ENCODE measurements at regions not wholly inside any gene's neighbourhood (a gene's known extent, or its start where the extent isn't known, plus 50 kb on each side); places are given as distances from the start of the nearest gene placed in this dataset.

GRCh38 chr9:82539146-82539545 is 523.8 kb downstream of the RASEF start:
- H3K27me3 Mint-ChIP-seq (ENCODE audit: low read depth): no peaks in the 10 kb centered on the region
- no peak overlapping the region for H3K4me3 Mint-ChIP-seq
- DNase-seq (ENCODE audit: low spot score): no peak
- no peaks in the 10 kb centered on the region for H3K9me3 Mint-ChIP-seq
- H3K27ac Mint-ChIP-seq: no peak overlapping the region
- H3K4me1 Mint-ChIP-seq (ENCODE audit: low read depth): peaks cover 6% of the 10 kb centered on the region
- H3K36me3 Mint-ChIP-seq (ENCODE audit: low read depth): no peaks in the 10 kb centered on the region

DNA sequence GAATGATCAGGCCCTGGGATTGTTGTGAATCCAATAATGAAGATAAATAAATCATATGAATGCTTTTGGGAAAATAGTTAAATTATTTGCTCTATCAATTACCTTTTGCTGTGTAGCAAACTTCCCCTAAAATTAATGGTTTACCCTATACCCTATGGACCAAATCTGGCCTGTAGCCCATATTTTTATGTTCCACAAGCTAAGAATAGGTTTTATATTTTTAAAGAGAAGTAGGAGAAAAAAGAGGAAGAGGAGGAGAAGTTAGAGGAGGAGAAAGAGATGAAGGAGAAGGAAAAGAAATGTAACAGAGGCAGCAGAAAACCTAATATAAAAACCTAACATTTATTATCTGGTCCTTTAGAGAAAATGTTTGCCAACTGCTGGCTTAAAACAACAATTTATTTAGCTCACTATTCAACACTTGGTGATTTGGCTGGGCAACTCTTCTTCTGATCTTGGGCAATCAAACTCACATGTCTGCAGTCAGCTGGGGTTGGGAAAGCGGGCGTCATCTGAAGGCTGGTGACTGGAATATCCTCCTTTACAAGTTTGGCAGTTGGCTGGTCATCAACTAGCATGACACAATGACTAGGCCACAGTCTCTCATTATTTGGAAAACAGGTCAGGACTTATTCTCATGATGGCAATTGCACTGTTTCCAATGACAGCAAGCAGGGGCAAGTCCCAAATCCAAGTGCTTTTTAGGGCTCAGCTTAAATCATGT is 522.9 kb downstream of the RASEF start:
- Mint-ChIP-seq H3K36me3 (ENCODE audit: low read depth) (no peaks in the 10 kb centered on the region), H3K27ac (no peak overlapping the region), H3K4me1 (ENCODE audit: low read depth) (peaks cover 6% of the 10 kb centered on the region), H3K4me3 (no peak overlapping the region), H3K9me3 (no peaks in the 10 kb centered on the region), H3K27me3 (ENCODE audit: low read depth) (no peaks in the 10 kb centered on the region)
- no peak for DNase-seq (ENCODE audit: low spot score)

DNA sequence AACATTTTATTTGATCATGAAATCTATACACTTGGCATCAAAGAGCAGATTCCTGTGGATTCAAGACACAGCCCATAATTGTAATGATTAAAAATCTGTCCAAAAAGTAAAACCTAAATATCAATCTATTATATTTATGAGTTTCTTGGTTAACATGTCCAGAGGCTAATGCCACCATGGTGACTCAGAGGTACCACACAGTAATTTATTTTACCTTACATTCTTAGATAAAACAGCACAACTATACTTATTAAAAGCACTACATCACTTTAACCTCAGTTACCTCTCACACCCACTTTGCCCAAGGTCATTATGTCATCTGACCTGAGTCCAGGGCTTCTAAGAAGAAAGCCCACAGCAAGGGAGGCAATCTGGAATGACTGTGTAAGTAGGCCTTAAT is 519.2 kb downstream of the RASEF start:
- H3K9me3 Mint-ChIP-seq: no peaks in the 10 kb centered on the region
- no peaks in the 10 kb centered on the region for H3K36me3 Mint-ChIP-seq (ENCODE audit: low read depth)
- DNase-seq (ENCODE audit: low spot score): no peak
- no peak overlapping the region for H3K27ac Mint-ChIP-seq
- no peaks in the 10 kb centered on the region for H3K27me3 Mint-ChIP-seq (ENCODE audit: low read depth)
- H3K4me3 Mint-ChIP-seq: no peak overlapping the region
- no peaks in the 10 kb centered on the region for H3K4me1 Mint-ChIP-seq (ENCODE audit: low read depth)

GRCh38 chr9:82546136-82546535 is 516.8 kb downstream of the RASEF start:
- DNase-seq (ENCODE audit: low spot score): no peak
- Mint-ChIP-seq H3K36me3 (ENCODE audit: low read depth) (no peaks in the 10 kb centered on the region), H3K27me3 (ENCODE audit: low read depth) (no peaks in the 10 kb centered on the region), H3K4me3 (no peak overlapping the region), H3K27ac (no peak overlapping the region), H3K4me1 (ENCODE audit: low read depth) (no peaks in the 10 kb centered on the region), H3K9me3 (no peaks in the 10 kb centered on the region)

DNA sequence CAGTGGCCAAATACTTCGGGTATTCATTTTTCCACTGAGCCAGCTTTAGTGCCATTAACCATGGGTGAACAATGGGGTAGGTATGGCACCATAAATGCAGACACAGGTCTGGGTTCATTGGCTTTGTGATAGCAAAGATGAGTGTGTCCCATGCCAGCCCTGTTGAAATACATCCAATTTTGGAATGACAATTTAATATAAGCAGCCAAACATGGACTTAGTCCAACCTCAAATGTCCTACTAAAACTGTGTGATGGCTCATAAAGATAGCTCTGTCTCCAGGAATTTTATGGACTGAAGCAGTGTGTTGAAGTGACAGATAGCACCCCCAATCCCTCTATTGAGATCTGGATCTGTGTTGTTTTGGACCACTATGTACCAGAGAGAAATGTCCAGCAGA is 514.9 kb downstream of the RASEF start:
- H3K4me1 Mint-ChIP-seq (ENCODE audit: low read depth): no peaks in the 10 kb centered on the region

DNA sequence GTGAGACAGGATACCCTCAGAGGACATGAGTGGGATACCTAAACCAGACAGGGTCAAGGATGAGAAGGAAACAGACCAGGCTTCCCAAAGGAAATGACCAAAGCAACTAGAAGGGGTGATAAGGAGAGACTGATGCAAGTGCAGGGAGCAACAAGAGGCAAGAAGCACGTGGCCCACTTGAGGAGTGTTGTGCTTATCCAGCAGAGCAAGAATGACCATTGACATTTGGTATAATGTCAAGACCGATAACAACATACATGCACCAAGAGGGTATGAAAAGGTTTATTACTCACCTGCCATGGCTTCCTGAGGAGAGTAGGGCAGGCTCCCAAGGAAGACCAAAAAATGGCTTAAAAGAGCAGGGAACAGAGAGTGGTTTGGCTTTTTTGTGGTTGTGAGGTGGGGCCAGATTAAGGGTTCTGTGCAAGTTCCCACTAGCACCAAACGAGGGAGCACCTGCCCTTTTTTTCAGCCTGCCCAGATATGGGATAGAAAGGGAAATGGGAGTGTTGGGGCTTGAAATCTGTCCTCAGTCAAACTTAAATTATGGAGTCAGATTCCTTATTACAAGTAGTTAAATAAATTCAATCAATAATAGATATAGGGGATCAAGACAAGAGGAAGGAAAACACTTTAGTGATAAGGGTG is 513.6 kb downstream of the RASEF start:
- Mint-ChIP-seq H3K4me3 (no peak overlapping the region), H3K27me3 (ENCODE audit: low read depth) (no peaks in the 10 kb centered on the region), H3K36me3 (ENCODE audit: low read depth) (no peaks in the 10 kb centered on the region), H3K27ac (no peak overlapping the region), H3K9me3 (no peaks in the 10 kb centered on the region), H3K4me1 (ENCODE audit: low read depth) (no peaks in the 10 kb centered on the region)
- no peak for DNase-seq (ENCODE audit: low spot score)

More for the DNA sequence above, 514.9 kb downstream of the RASEF start:
- Mint-ChIP-seq H3K4me3 (no peak overlapping the region), H3K27ac (no peak overlapping the region), H3K36me3 (ENCODE audit: low read depth) (no peaks in the 10 kb centered on the region), H3K27me3 (ENCODE audit: low read depth) (no peaks in the 10 kb centered on the region), H3K9me3 (no peaks in the 10 kb centered on the region)
- no peak for DNase-seq (ENCODE audit: low spot score)

DNA sequence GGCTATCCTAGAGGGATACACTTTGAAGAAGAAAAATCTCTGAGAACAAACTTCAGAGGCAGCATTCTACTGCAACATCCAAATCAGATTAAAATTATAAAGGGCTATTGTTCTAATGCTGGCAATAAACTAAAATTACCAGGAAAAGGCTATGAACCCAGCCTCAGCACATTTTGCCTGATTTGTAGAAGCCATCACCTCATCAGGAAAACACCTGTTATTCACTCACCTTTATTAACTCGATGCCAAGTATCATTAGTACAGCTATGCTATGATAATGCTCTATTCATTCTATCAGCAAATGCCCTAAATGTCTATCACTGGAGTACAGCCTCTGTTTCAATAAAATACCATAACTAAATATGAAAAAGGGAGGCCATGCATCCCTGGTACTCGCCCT is 510.2 kb downstream of the RASEF start:
- Mint-ChIP-seq H3K9me3 (no peaks in the 10 kb centered on the region), H3K36me3 (ENCODE audit: low read depth) (no peaks in the 10 kb centered on the region), H3K4me3 (no peak overlapping the region), H3K27me3 (ENCODE audit: low read depth) (no peaks in the 10 kb centered on the region), H3K4me1 (ENCODE audit: low read depth) (no peaks in the 10 kb centered on the region), H3K27ac (no peak overlapping the region)
- DNase-seq (ENCODE audit: low spot score): no peak

GRCh38 chr9:82553654-82554366 is 509.1 kb downstream of the RASEF start:
- DNase-seq (ENCODE audit: low spot score): no peak

GRCh38 chr9:82554381-82554780 is 508.6 kb downstream of the RASEF start:
- Mint-ChIP-seq H3K36me3 (ENCODE audit: low read depth) (no peaks in the 10 kb centered on the region), H3K4me3 (no peak overlapping the region), H3K9me3 (peaks cover under 1% of the 10 kb centered on the region), H3K27ac (no peak overlapping the region), H3K27me3 (ENCODE audit: low read depth) (no peaks in the 10 kb centered on the region), H3K4me1 (ENCODE audit: low read depth) (no peaks in the 10 kb centered on the region)
- DNase-seq (ENCODE audit: low spot score): no peak

More at GRCh38 chr9:82553654-82554366, 509.1 kb downstream of the RASEF start:
- H3K27me3 Mint-ChIP-seq (ENCODE audit: low read depth): no peaks in the 10 kb centered on the region
- H3K9me3 Mint-ChIP-seq: no peaks in the 10 kb centered on the region
- no peaks in the 10 kb centered on the region for H3K36me3 Mint-ChIP-seq (ENCODE audit: low read depth)
- no peak overlapping the region for H3K4me3 Mint-ChIP-seq
- H3K4me1 Mint-ChIP-seq (ENCODE audit: low read depth): no peaks in the 10 kb centered on the region
- no peak overlapping the region for H3K27ac Mint-ChIP-seq

DNA sequence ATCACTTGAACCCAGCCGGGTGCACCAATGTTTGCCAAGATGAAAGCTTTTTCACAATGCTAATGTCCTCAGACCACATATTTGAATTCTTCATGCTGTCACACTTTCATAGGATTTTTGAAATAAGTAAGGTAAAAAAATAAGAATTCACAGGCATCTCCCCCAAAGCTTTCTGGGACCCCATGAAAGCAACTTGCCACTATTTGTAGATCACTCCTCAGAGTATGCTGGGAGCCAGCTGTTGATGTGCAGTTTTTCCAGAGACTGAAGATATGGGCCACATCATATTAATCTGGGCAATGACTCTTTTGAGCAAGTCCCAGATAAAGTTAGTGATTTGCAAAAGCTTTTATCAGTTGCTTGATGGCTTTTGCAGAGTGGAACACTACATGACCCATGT is 507.9 kb downstream of the RASEF start:
- Mint-ChIP-seq H3K27me3 (ENCODE audit: low read depth) (no peaks in the 10 kb centered on the region), H3K4me3 (no peak overlapping the region), H3K27ac (no peak overlapping the region), H3K4me1 (ENCODE audit: low read depth) (no peaks in the 10 kb centered on the region), H3K9me3 (peaks cover 3% of the 10 kb centered on the region), H3K36me3 (ENCODE audit: low read depth) (no peaks in the 10 kb centered on the region)
- no peak for DNase-seq (ENCODE audit: low spot score)

DNA sequence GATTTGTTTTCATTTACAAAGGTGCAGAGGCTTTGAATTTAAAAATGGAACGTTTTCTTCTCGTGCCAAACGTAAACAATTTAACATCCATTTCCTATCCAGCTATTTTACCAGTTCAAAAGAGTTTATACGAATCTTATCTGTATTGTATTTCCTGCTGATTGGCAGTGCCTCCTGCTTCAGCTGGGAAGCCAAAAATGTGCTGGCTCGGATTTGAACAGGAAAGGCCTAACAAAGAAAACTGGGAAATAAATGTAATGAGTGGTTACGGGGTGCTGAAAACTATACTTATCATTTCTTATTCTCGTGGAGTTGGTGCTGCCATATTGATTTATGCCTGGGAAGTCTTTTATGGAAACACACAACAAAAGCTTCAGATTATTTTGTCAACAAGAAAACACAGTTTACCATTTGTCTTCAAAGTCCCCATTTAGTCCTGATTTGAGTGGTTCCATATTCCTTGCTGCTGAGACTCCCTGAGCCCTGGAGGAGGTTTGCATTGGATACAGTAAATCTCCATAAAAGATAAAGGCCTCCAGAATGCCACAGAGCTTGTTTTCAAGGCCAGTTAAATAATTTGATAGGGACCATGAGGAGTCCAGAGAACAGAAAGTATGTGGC is 507.4 kb downstream of the RASEF start:
- Mint-ChIP-seq H3K4me1 (ENCODE audit: low read depth) (no peaks in the 10 kb centered on the region), H3K36me3 (ENCODE audit: low read depth) (no peaks in the 10 kb centered on the region), H3K27me3 (ENCODE audit: low read depth) (no peaks in the 10 kb centered on the region), H3K4me3 (no peak overlapping the region), H3K9me3 (peaks cover 3% of the 10 kb centered on the region), H3K27ac (no peak overlapping the region)
- DNase-seq (ENCODE audit: low spot score): no peak

DNA sequence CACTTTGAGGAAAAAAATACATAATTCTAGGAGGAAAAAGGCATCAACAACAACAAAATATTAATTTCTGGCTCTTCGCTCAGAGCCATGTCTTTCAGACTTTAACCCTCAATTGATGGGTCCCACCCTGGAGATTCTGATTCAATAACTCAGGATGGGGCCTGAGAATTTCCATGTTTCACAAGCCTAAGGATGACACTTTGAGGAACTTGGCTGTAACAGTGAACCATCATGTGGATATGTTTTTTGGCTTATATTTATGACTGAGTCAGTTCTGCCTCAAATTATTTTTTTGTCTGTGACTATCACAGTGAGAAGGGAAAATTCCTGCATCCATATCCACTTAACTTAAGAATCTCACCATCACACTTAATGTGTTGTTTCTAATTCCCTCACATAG is 504.6 kb downstream of the RASEF start:
- H3K27ac Mint-ChIP-seq: no peak overlapping the region
- H3K27me3 Mint-ChIP-seq (ENCODE audit: low read depth): no peaks in the 10 kb centered on the region
- H3K4me1 Mint-ChIP-seq (ENCODE audit: low read depth): no peaks in the 10 kb centered on the region
- DNase-seq (ENCODE audit: low spot score): no peak
- no peak overlapping the region for H3K4me3 Mint-ChIP-seq
- H3K9me3 Mint-ChIP-seq: peaks cover 6% of the 10 kb centered on the region
- H3K36me3 Mint-ChIP-seq (ENCODE audit: low read depth): no peaks in the 10 kb centered on the region

DNA sequence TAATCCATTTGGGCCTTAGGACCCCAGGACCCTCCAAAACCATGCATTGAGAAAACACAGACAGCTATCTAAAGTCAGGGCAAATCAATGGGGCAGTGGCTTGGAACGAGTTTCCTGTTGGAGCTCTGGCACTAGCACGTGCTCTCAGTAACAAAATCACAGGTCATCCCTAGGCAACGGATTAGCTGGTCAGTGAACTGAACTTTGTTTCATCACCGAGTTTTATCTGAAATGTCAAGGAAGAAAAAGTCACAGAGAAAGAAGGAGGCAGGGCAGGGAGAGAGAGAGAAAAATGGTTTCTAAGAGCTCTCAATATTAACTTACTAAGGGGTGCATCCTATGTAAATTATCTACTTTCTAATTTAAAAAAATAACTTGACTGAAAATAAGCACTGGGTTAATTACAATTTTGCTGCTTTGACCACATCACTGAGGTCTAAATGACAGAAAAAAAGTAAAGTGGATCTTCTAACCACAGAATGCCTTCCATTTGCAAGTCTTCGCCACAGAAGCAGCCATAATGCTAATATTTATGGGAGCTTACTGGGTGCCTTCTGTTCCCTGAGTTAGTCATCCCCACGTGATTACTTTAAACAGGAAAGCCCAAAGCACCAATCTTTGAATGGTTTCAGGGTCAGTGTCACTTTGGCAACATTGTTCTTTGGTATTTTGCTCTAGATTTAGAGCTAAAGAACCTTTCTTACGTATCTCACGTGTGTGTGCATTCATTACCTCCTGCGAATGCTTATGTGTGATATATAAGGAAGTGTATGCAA is 503.9 kb downstream of the RASEF start:
- DNase-seq (ENCODE audit: low spot score): no peak
- Mint-ChIP-seq H3K27me3 (ENCODE audit: low read depth) (no peaks in the 10 kb centered on the region), H3K27ac (no peak overlapping the region), H3K36me3 (ENCODE audit: low read depth) (no peaks in the 10 kb centered on the region), H3K4me1 (ENCODE audit: low read depth) (no peaks in the 10 kb centered on the region), H3K4me3 (no peak overlapping the region), H3K9me3 (peaks cover 6% of the 10 kb centered on the region)
